Thyroid gland (tissue), 4 donors: ENCODE measurements at regions not wholly inside any gene's neighbourhood (a gene's known extent, or its start where the extent isn't known, plus 50 kb on each side); places are given as distances from the start of the nearest gene placed in this dataset.

Experiments
- CTCF ChIP-seq, 6 experiments: fragments of 200-600 bp in 3 of 6; fragments of 450-650 bp in 3 of 6; sonication (generic) in 3 of 6; IDR thresholded peaks; one replicate each; pipeline ENCODE4 v1.5.1; 2016 to 2019; ENCODE audit warnings: antibody characterized with exemption in 6 of 6, mild to moderate bottlenecking in 2 of 6, inconsistent platforms in 1 of 6, moderate library complexity in 1 of 6
- POLR2A ChIP-seq, 2 donors: fragments of 450-650 bp; IDR thresholded peaks; one replicate each; pipeline ENCODE4 v1.6.1; 2017; ENCODE audit warnings: antibody characterized with exemption in 2 of 2, mild to moderate bottlenecking in 2 of 2, moderate library complexity in 1 of 2

- TF ChIP-seq CTCF (IDR thresholded peaks at IDR 0.05): no peak
- TF ChIP-seq POLR2A (IDR thresholded peaks at IDR 0.05): no peak
Observed at GRCh38 chr10:2631557-2632205, 435.7 kb upstream of the PFKP start.
